Adipose tissue (tissue), 3 donors: ENCODE measurements at regions not wholly inside any gene's neighbourhood (a gene's known extent, or its start where the extent isn't known, plus 50 kb on each side); places are given as distances from the start of the nearest gene placed in this dataset.
A peak's percentile ranks its signal among the peaks of the same experiment; 100 is the strongest.
"Not testable (repeated sequence)": the region's sequence is repeated elsewhere in the genome, so short reads cannot be mapped to it uniquely, and the experiment has no call there.

Source experiments
- H3K27ac ChIP-seq: one replicate; pipeline ENCODE4 v1.5.1; 2013; ENCODE audit warnings: low read depth, low read length
- WGBS, 3 donors: extraction: QIAGEN DNeasy Blood & Tissue Kit; methylation state at CpG; one replicate each; pipeline ENCODE4 v1.1.7; 2013; 5-methylcytosine and 5-hydroxymethylcytosine counted together
- donor health status: healthy with polysubstance abuse.
- donor health status: Bipolar disorder and iron deficiency.
- donor health status: healthy.

- H3K27ac ChIP-seq = no peak overlapping the region
- WGBS, 3 donors = 19 to 35% (median 22%) methylated on average over 1 of the region's 1 CpG
These were observed 52.6 kb downstream of the ERICH4 start for GRCh38 chr19:41495589-41495988.

- H3K27ac ChIP-seq = peak overlapping the region; percentile 48
- WGBS, 3 donors = 72 to 75% (median 73%) methylated on average over 10 of the region's 10 CpGs
These were observed 56.9 kb downstream of the ERICH4 start for GRCh38 chr19:41499899-41500298.

- H3K27ac ChIP-seq = peak overlapping the region; percentile 48
- 70 to 73% (median 70%) methylated on average over 9 of the region's 9 CpGs for WGBS, 3 donors
These were observed 57.5 kb downstream of the ERICH4 start for GRCh38 chr19:41500443-41500842.

- 66 to 74% (median 67%) methylated on average over 4 of the region's 4 CpGs for WGBS, 3 donors
- no peak overlapping the region for H3K27ac ChIP-seq
These were observed 58.9 kb downstream of the ERICH4 start for GRCh38 chr19:41501854-41502253.

GRCh38 chr19:41505105-41505504 is 62.1 kb downstream of the ERICH4 start:
- 72 to 85% (median 81%) methylated on average over 13 of the region's 13 CpGs for WGBS, 3 donors
- no peak overlapping the region for H3K27ac ChIP-seq

GRCh38 chr19:41510484-41510883 is 65.5 kb upstream of the CEACAM21 start:
- 58 to 79% (median 76%) methylated on average over 12 of the region's 12 CpGs for WGBS, 3 donors
- H3K27ac ChIP-seq = no peak overlapping the region

- WGBS, 3 donors = 58 to 78% (median 70%) methylated on average over 8 of the region's 8 CpGs
- H3K27ac ChIP-seq = no peak overlapping the region
These were observed 64.3 kb upstream of the CEACAM21 start for GRCh38 chr19:41511628-41512027.

- no peak overlapping the region for H3K27ac ChIP-seq
- WGBS, 3 donors = 51 to 75% (median 68%) methylated on average over 25 of the region's 25 CpGs
These were observed 60.8 kb upstream of the CEACAM21 start for GRCh38 chr19:41515015-41515652.

- 33 to 44% (median 38%) methylated on average over 19 of the region's 19 CpGs for WGBS, 3 donors
These were observed 59.4 kb upstream of the CEACAM21 start for GRCh38 chr19:41516292-41517171.

GRCh38 chr19:41518141-41518540 is 57.8 kb upstream of the CEACAM21 start:
- WGBS, 3 donors = 52 to 72% (median 65%) methylated on average over 3 of the region's 3 CpGs
- no peak overlapping the region for H3K27ac ChIP-seq

More at GRCh38 chr19:41516292-41517171, 59.4 kb upstream of the CEACAM21 start:
- H3K27ac ChIP-seq = not testable (repeated sequence)

- H3K27ac ChIP-seq = not testable (repeated sequence)
- 36 to 48% (median 47%) methylated on average over 18 of the region's 18 CpGs for WGBS, 3 donors
These were observed 54.6 kb upstream of the CEACAM21 start for GRCh38 chr19:41521138-41521930.

- H3K27ac ChIP-seq = no peak overlapping the region
- WGBS, 3 donors = 2 to 3% (median 3%) methylated on average over 46 to 57 of the region's 58 CpGs
These were observed 53.9 kb upstream of the CEACAM21 start for GRCh38 chr19:41521931-41522555.

GRCh38 chr19:41525989-41526388 is 50.0 kb upstream of the CEACAM21 start:
- H3K27ac ChIP-seq = no peak overlapping the region
- 36 to 60% (median 59%) methylated on average over 1 of the region's 1 CpG for WGBS, 3 donors
